Sigmoid colon (tissue), 6 donors: ENCODE measurements at regions not wholly inside any gene's neighbourhood (a gene's known extent, or its start where the extent isn't known, plus 50 kb on each side); places are given as distances from the start of the nearest gene placed in this dataset.

Source experiments
- DNase-seq: peaks from one replicate; pipeline ENCODE4 v3.0.0-alpha.2; 2019
- H3K27ac ChIP-seq, 4 donors: fragments of 200-600 bp; sonication (generic); one replicate each; pipeline ENCODE4 v1.5.1; 2016 to 2019; ENCODE audit warnings: mild to moderate bottlenecking in 1 of 4
- H3K27me3 ChIP-seq, 3 donors: fragments of 200-600 bp; sonication (generic); one replicate each; pipeline ENCODE4 v1.5.1; 2019; ENCODE audit warnings: mild to moderate bottlenecking in 1 of 3
- H3K36me3 ChIP-seq, 4 donors: fragments of 200-600 bp; sonication (generic); one replicate each; pipeline ENCODE4 v1.5.1; 2016 to 2019
- H3K4me1 ChIP-seq, 4 donors: fragments of 200-600 bp; sonication (generic); one replicate each; pipeline ENCODE4 v1.5.1; 2017 to 2019
- H3K4me3 ChIP-seq, 4 donors: fragments of 200-600 bp; sonication (generic); one replicate each; pipeline ENCODE4 v1.5.1; 2017 to 2019; ENCODE audit warnings: mild to moderate bottlenecking in 2 of 4, moderate library complexity in 1 of 4
- H3K9me3 ChIP-seq, 4 donors: fragments of 200-600 bp in 3 of 4; sonication (generic) in 3 of 4; one replicate each; pipeline versions ENCODE4 v1.5.1 to v1.6.1; 2013 to 2019
- CTCF ChIP-seq, 4 experiments: fragments of 450-650 bp in 3 of 4; fragments of 200-600 bp in 1 of 4; IDR thresholded peaks; one replicate each; pipeline ENCODE4 v1.5.1; 2016 to 2019; ENCODE audit warnings: antibody characterized with exemption in 4 of 4, mild to moderate bottlenecking in 3 of 4, moderate library complexity in 2 of 4
- EP300 ChIP-seq, 4 donors: sonication (generic); formaldehyde crosslinking; IDR thresholded peaks; one replicate each; pipeline ENCODE4 v1.6.1; 2017; ENCODE audit warnings: antibody characterized with exemption in 4 of 4
- POLR2A ChIP-seq, 2 donors: fragments of 450-650 bp; IDR thresholded peaks; one replicate each; pipeline ENCODE4 v1.6.1; 2016; ENCODE audit warnings: antibody characterized with exemption in 2 of 2, mild to moderate bottlenecking in 2 of 2, moderate library complexity in 2 of 2
- POLR2AphosphoS5 ChIP-seq, 4 donors: sonication (generic); formaldehyde crosslinking; IDR thresholded peaks; one replicate each; pipeline ENCODE4 v1.6.1; 2017; ENCODE audit warnings: antibody characterized with exemption in 4 of 4
- WGBS, 2 donors: extraction: QIAGEN DNeasy Blood & Tissue Kit; methylation state at CpG; one replicate each; pipeline ENCODE4 v1.1.7; 2013; 5-methylcytosine and 5-hydroxymethylcytosine counted together
- intact Hi-C: fragments of 100-400 bp; cut with DNase I; formaldehyde crosslinking; loops from one replicate; pipeline ENCODE4 v1.15.1; 2023
- donor health status: healthy with polysubstance abuse.
- donor health status: healthy.

GRCh38 chr16:47888142-47888541 is 267.7 kb downstream of the ABCC12 start:
- H3K27ac ChIP-seq: no peak overlapping the region
- intact Hi-C loops: no loop called here
- no peaks in the 10 kb centered on the region for H3K36me3 ChIP-seq

GRCh38 chr16:47887496-47887895 is 268.3 kb downstream of the ABCC12 start:
- intact Hi-C loops: no loop called here
- H3K36me3 ChIP-seq: no peaks in the 10 kb centered on the region
- no peak overlapping the region for H3K27ac ChIP-seq
- WGBS, 2 donors: 26 to 35% methylated on average over 5 of the region's 5 CpGs
- no peak for DNase-seq
- H3K9me3 ChIP-seq: no peaks in the 10 kb centered on the region
- TF ChIP-seq CTCF (IDR thresholded peaks at IDR 0.05) (no peak), EP300 (IDR thresholded peaks at IDR 0.05) (no peak), POLR2A (IDR thresholded peaks at IDR 0.05) (no peak), POLR2AphosphoS5 (IDR thresholded peaks at IDR 0.05) (no peak)
- H3K27me3 ChIP-seq: peaks cover 0 to 6% (median 0%) of the 10 kb centered on the region in 3 donors
- no peaks in the 10 kb centered on the region for H3K4me1 ChIP-seq
- no peak overlapping the region for H3K4me3 ChIP-seq

More at GRCh38 chr16:47888142-47888541, 267.7 kb downstream of the ABCC12 start:
- no peak for DNase-seq
- no peaks in the 10 kb centered on the region for H3K4me1 ChIP-seq
- 27 to 32% methylated on average over 3 of the region's 3 CpGs for WGBS, 2 donors
- H3K27me3 ChIP-seq: peaks cover 0 to 6% (median 0%) of the 10 kb centered on the region in 3 donors
- H3K4me3 ChIP-seq: no peak overlapping the region
- no peak for TF ChIP-seq POLR2AphosphoS5 (IDR thresholded peaks at IDR 0.05)
- TF ChIP-seq EP300 (IDR thresholded peaks at IDR 0.05): no peak
- H3K9me3 ChIP-seq: no peaks in the 10 kb centered on the region

- Histone ChIP-seq H3K36me3 (no peaks in the 10 kb centered on the region), H3K9me3 (no peaks in the 10 kb centered on the region), H3K27ac (no peak overlapping the region), H3K27me3 (peaks cover 0 to 6% (median 0%) of the 10 kb centered on the region in 3 donors), H3K4me3 (no peak overlapping the region), H3K4me1 (no peaks in the 10 kb centered on the region)
- TF ChIP-seq EP300 (IDR thresholded peaks at IDR 0.05): no peak
- TF ChIP-seq CTCF (IDR thresholded peaks at IDR 0.05): no peak
- TF ChIP-seq POLR2A (IDR thresholded peaks at IDR 0.05): no peak
- no peak for TF ChIP-seq POLR2AphosphoS5 (IDR thresholded peaks at IDR 0.05)
- intact Hi-C loops: no loop called here
- no peak for DNase-seq
- WGBS, 2 donors: 29 to 43% methylated on average over 11 of the region's 11 CpGs
Observed at GRCh38 chr16:47886631-47887415, 269.0 kb downstream of the ABCC12 start.

GRCh38 chr16:47886139-47886538 is 269.7 kb downstream of the ABCC12 start:
- 58 to 73% methylated on average over 7 of the region's 7 CpGs for WGBS, 2 donors
- Histone ChIP-seq H3K27me3 (peaks cover 0 to 6% (median 0%) of the 10 kb centered on the region in 3 donors), H3K36me3 (no peaks in the 10 kb centered on the region), H3K9me3 (no peaks in the 10 kb centered on the region), H3K4me3 (no peak overlapping the region), H3K27ac (no peak overlapping the region), H3K4me1 (no peaks in the 10 kb centered on the region)
- TF ChIP-seq POLR2A (IDR thresholded peaks at IDR 0.05) (no peak), EP300 (IDR thresholded peaks at IDR 0.05) (no peak), CTCF (IDR thresholded peaks at IDR 0.05) (no peak), POLR2AphosphoS5 (IDR thresholded peaks at IDR 0.05) (no peak)
- intact Hi-C loops: no loop called here
- no peak for DNase-seq

GRCh38 chr16:47885489-47885888 is 270.3 kb downstream of the ABCC12 start:
- WGBS, 2 donors: 58 to 72% methylated on average over 1 of the region's 1 CpG
- no peaks in the 10 kb centered on the region for H3K36me3 ChIP-seq
- TF ChIP-seq POLR2A (IDR thresholded peaks at IDR 0.05) (no peak), CTCF (IDR thresholded peaks at IDR 0.05) (no peak), EP300 (IDR thresholded peaks at IDR 0.05) (no peak), POLR2AphosphoS5 (IDR thresholded peaks at IDR 0.05) (no peak)
- H3K27me3 ChIP-seq: peaks cover 0 to 6% (median 0%) of the 10 kb centered on the region in 3 donors
- DNase-seq: no peak
- H3K27ac ChIP-seq: no peak overlapping the region
- no peaks in the 10 kb centered on the region for H3K4me1 ChIP-seq
- intact Hi-C loops: no loop called here
- H3K4me3 ChIP-seq: no peak overlapping the region
- no peaks in the 10 kb centered on the region for H3K9me3 ChIP-seq
